Activated T-cell treated with anti-CD3 and anti-CD28 coated beads for 1 hour (primary cell): ENCODE measurements at regions not wholly inside any gene's neighbourhood (a gene's known extent, or its start where the extent isn't known, plus 50 kb on each side); places are given as distances from the start of the nearest gene placed in this dataset.

Experiments used
- DNase-seq: peaks from one replicate; pipeline ENCODE4 v3.0.0-alpha.2; 2020; ENCODE audit warnings: low read depth

DNA sequence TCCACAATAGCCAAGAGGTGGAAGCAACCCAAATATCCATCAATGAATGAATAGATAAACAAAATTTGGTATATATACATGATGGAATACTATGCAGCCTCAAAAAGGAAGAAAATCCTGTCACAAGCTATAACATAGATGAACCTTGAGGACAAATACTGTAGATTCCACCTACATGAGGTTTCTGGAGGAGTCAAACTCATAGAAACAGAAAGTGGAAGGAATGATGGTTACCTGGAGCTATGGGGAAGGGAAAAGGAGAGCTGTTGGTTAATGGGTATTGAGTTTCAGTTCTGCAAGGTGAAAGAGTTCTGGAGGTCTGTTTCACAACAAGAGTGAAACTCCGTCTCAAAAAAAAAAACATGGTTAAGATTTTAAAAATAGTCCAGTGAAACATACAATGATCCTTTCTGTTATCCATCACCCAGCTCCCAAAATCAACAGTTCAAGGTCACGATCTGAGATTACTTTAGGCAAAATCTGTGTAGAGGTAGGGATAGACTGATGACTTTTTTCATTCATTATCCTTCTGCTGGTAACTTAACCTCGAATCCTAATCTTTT lies 80.8 kb upstream of the HNRNPU start:
- DNase-seq = no peak

- DNase-seq = no peak
Observed at GRCh38 chr1:244941121-244941520, 76.8 kb upstream of the HNRNPU start.

GRCh38 chr1:244937099-244937498 lies 72.8 kb upstream of the HNRNPU start:
- no peak for DNase-seq

GRCh38 chr1:244920911-244921761 lies 56.8 kb upstream of the HNRNPU start:
- no peak for DNase-seq

DNA sequence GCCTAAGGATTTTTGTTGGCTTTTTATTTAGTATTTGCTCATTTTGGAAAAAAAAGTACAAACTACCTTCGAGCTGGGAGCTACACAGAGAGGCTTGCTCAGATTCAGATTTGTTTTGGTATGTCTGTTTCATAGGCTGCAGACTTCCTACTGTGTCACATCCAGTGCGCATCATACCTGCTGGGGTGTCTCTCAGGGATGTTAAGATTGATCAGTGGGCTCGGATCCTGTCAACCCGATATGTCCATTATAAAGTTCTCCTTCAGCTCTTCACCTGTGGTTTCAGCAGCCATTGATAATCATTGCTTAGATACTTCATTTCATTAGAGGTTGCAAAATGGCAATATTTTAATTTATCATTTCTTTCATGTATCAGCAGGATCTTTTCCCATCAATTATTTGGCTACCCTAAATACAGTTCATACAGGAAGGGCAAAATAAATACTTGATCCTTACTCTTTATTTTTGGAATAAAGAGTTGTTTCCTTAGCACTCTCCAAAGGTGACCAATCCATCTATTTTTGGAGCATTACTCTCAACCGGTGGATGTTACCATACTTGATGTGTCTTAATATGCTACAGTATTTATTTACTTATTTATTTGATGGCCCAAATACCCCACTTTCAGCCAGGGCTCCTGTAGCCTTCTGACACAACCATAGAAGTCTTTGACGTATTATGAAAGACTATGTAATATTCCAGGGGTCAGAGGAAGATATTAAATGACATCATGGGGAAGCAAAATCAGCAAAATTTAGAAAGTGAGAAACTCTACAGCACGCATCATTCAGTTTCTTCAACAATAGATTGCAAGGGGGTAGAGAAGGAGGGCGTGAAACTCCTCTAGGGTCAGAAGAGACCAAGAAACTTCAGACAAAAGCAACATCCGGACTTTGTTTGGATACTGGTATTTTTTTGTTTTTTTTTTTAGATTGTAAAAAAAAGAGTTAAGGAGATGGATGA lies 55.3 kb upstream of the HNRNPU start:
- DNase-seq = no peak

- DNase-seq = peak; percentile 56
Observed at GRCh38 chr1:244918421-244919319, 54.3 kb upstream of the HNRNPU start.

DNA sequence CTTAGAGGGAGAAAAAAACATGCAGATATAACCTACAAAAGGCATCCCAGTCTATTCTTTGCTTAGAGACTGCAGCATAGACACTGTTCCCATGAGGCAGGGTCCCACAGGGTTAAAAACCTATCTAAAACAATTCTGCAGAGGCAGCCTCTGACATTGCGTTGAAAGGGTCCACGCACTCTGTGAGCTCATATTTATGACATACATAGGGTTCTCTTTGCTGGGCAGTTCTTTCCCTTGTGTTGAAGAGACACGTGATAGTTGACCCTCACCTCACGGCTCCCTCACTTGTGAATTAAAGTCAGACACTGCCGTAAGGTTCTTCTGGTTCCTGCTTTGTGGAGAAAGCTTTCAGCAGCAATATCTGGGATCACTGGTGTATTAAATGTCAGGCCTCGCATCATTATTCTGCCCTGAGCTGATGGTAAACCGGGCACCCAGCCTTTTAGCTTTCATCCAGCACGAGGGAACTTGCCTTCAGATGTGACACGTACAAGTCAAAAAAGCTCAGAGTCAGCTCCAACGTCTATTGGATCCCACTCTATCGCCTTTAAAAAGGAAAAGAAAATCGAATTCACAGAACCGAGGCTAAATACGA lies 52.8 kb upstream of the HNRNPU start:
- no peak for DNase-seq

GRCh38 chr1:244915736-244916135 lies 51.4 kb upstream of the HNRNPU start:
- DNase-seq = no peak

- no peak for DNase-seq
Observed at GRCh38 chr1:244914761-244915160, 50.4 kb upstream of the HNRNPU start.
